ENCODE measurements at regions not wholly inside any gene's neighbourhood (a gene's known extent, or its start where the extent isn't known, plus 50 kb on each side); places are given as distances from the start of the nearest gene placed in this dataset.
"Not testable (repeated sequence)": the region's sequence is repeated elsewhere in the genome, so short reads cannot be mapped to it uniquely, and the experiment has no call there.

- not testable (repeated sequence) for H3K27ac Mint-ChIP-seq (ENCODE audit: low read depth); ATAC-seq (replicated peaks; ENCODE audit: extremely low read depth, poor library complexity, severe bottlenecking); H3K9me3 Mint-ChIP-seq; H3K27me3 Mint-ChIP-seq
- Mint-ChIP-seq H3K36me3 (ENCODE audit: insufficient read depth) (peaks cover 30% of the 10 kb centered on the region), H3K4me3 (peak overlapping the region; percentile 77), H3K4me1 (peaks cover 79% of the 10 kb centered on the region)
- peak in 1 of 2 donors; percentile 6 for DNase-seq (ENCODE audit: low spot score in 2 of 2)
Observed at GRCh38 chr16:21509437-21510086, 89.8 kb upstream of the METTL9 start.

- peak; percentile 5 to 13 for DNase-seq (ENCODE audit: low spot score in 2 of 2)
- H3K27ac Mint-ChIP-seq (ENCODE audit: low read depth), result peak overlapping the region; percentile 51
- H3K9me3 Mint-ChIP-seq; H3K27me3 Mint-ChIP-seq; ATAC-seq (replicated peaks; ENCODE audit: extremely low read depth, poor library complexity, severe bottlenecking); H3K4me3 Mint-ChIP-seq: not testable (repeated sequence)
- H3K4me1 Mint-ChIP-seq, result peaks cover 86% of the 10 kb centered on the region
- peaks cover 38% of the 10 kb centered on the region for H3K36me3 Mint-ChIP-seq (ENCODE audit: insufficient read depth)
Observed at GRCh38 chr16:21510869-21511255, 88.5 kb upstream of the METTL9 start.

- H3K36me3 Mint-ChIP-seq (ENCODE audit: insufficient read depth), result peaks cover 40% of the 10 kb centered on the region
- H3K9me3 Mint-ChIP-seq; ATAC-seq (replicated peaks; ENCODE audit: extremely low read depth, poor library complexity, severe bottlenecking); H3K4me3 Mint-ChIP-seq; H3K27me3 Mint-ChIP-seq: not testable (repeated sequence)
- DNase-seq (ENCODE audit: low spot score in 2 of 2), result peak; percentile 11 to 13
- H3K27ac Mint-ChIP-seq (ENCODE audit: low read depth), result peak overlapping the region; percentile 51
- peaks cover 84% of the 10 kb centered on the region for H3K4me1 Mint-ChIP-seq
Observed at GRCh38 chr16:21511315-21512210, 87.8 kb upstream of the METTL9 start.

DNA sequence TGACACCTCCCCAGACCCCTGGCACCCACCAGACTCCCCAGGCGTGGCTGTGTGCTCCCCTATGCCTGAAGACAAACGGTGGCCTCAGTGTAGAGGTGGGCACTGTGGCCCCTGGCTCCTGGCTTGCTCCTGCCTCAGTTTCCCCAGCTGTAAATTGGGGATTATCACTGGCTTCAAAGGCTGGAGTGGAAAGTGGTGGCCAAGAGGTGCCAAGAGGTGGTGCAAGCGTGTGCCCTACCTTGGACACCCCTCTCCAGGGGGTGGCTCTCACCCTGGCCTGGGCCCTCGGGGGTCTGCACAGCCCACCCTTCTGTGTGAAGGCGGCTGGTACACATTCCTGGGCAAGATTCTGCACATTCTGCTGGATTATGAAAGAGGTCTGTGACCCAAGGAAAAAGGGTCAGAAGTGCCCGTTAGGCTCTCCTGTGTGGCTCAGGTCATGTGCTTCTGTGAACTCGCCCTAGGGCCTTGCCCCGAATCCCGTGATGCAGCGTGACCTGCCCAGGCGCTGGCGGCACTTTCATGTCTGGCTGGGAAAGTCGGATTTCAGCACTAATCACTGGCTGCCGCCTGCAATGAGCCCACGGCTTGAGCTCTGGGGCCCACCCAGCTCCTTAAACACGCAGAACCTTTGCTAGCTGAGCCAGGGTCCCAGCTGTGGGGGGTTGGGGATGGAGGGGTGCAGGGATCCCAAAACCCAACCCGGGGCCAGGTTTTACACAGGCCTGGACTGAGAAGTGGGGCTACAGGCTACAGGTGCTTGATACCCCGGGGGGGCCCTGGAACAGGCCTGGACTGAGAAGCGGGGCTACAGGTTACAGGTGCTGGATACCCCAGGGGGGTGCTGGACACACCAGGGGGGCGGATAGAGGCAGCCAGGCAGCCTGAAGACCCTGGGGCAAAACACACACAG, 86.8 kb upstream of the METTL9 start:
- not testable (repeated sequence) for H3K27me3 Mint-ChIP-seq; ATAC-seq (replicated peaks; ENCODE audit: extremely low read depth, poor library complexity, severe bottlenecking); H3K9me3 Mint-ChIP-seq; DNase-seq (ENCODE audit: low spot score in 2 of 2); H3K4me3 Mint-ChIP-seq
- H3K27ac Mint-ChIP-seq (ENCODE audit: low read depth), result peak overlapping the region; percentile 69
- H3K36me3 Mint-ChIP-seq (ENCODE audit: insufficient read depth), result peaks cover 41% of the 10 kb centered on the region
- peaks cover 74% of the 10 kb centered on the region for H3K4me1 Mint-ChIP-seq

DNA sequence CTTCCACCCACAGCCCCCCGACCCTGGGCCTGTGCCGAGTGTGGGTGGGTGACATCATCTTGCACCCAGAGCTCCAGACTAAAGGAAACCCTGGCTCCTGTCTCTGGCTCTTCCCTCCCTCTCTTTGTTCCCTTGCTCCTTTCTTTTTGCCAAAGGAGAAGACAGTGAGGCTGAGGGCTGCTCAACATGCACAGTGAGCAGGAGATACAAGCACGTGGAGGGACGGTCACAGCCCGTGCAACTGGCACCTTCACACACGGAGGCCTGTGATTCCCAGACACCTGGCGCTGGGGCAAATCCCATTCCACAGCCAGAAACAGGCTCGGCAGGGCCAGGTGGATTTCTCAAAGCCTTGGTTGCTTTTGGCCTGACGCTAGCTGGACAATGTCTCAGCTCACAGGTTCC, 86.0 kb upstream of the METTL9 start:
- H3K27me3 Mint-ChIP-seq; ATAC-seq (replicated peaks; ENCODE audit: extremely low read depth, poor library complexity, severe bottlenecking); H3K4me3 Mint-ChIP-seq; DNase-seq (ENCODE audit: low spot score in 2 of 2); H3K27ac Mint-ChIP-seq (ENCODE audit: low read depth); H3K9me3 Mint-ChIP-seq: not testable (repeated sequence)
- Mint-ChIP-seq H3K4me1 (peaks cover 72% of the 10 kb centered on the region), H3K36me3 (ENCODE audit: insufficient read depth) (peaks cover 35% of the 10 kb centered on the region)

DNA sequence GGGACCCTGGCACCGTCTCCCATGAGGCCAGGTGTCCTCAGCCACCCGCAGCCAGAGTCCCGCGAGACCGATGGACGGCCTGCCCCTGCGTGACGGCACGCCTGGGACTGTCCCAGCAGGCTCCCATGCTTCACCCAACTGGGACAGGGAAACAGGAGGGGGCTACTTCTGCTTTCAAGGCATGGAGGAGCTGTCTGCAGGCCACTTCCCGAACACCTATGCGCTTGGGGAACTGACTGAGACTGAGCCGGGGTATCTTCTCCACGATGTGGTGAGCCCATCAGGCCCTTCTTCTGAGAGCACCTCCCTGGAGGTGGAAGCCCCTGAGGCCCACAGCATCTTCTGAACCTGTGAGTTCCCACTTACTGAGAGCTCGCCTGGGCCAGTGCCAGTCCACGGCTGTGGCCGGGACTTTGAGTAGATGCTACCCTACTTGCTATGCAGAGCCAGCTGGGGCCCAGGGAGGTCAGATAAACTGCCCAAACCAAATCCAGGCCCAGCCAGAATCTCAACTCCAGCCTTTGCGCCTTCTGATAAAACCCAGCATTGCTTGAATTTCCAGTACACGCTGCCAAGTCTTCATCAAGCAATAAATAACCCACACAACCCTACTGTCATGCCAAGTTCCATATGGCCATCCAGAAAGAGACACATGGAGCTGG, 85.4 kb upstream of the METTL9 start:
- DNase-seq (ENCODE audit: low spot score in 2 of 2); H3K27me3 Mint-ChIP-seq; H3K4me3 Mint-ChIP-seq; H3K27ac Mint-ChIP-seq (ENCODE audit: low read depth); H3K9me3 Mint-ChIP-seq; ATAC-seq (replicated peaks; ENCODE audit: extremely low read depth, poor library complexity, severe bottlenecking): not testable (repeated sequence)
- Mint-ChIP-seq H3K36me3 (ENCODE audit: insufficient read depth) (peaks cover 39% of the 10 kb centered on the region), H3K4me1 (peaks cover 72% of the 10 kb centered on the region)

GRCh38 chr16:21514474-21514840, 84.9 kb upstream of the METTL9 start:
- H3K9me3 Mint-ChIP-seq; H3K27me3 Mint-ChIP-seq; H3K4me3 Mint-ChIP-seq; H3K27ac Mint-ChIP-seq (ENCODE audit: low read depth); ATAC-seq (replicated peaks; ENCODE audit: extremely low read depth, poor library complexity, severe bottlenecking); DNase-seq (ENCODE audit: low spot score in 2 of 2): not testable (repeated sequence)
- H3K36me3 Mint-ChIP-seq (ENCODE audit: insufficient read depth), result peaks cover 41% of the 10 kb centered on the region
- H3K4me1 Mint-ChIP-seq, result peaks cover 72% of the 10 kb centered on the region

- DNase-seq (ENCODE audit: low spot score in 2 of 2); ATAC-seq (replicated peaks; ENCODE audit: extremely low read depth, poor library complexity, severe bottlenecking); H3K27me3 Mint-ChIP-seq; H3K27ac Mint-ChIP-seq (ENCODE audit: low read depth); H3K9me3 Mint-ChIP-seq: not testable (repeated sequence)
- peaks cover 55% of the 10 kb centered on the region for H3K4me1 Mint-ChIP-seq
- H3K4me3 Mint-ChIP-seq, result peak overlapping the region; percentile 42
- peaks cover 38% of the 10 kb centered on the region for H3K36me3 Mint-ChIP-seq (ENCODE audit: insufficient read depth)
Observed at GRCh38 chr16:21516705-21517040, 82.7 kb upstream of the METTL9 start.

- not testable (repeated sequence) for DNase-seq (ENCODE audit: low spot score in 2 of 2); H3K9me3 Mint-ChIP-seq; H3K27me3 Mint-ChIP-seq; ATAC-seq (replicated peaks; ENCODE audit: extremely low read depth, poor library complexity, severe bottlenecking)
- H3K4me3 Mint-ChIP-seq, result peak overlapping the region; percentile 95
- H3K36me3 Mint-ChIP-seq (ENCODE audit: insufficient read depth), result peaks cover 35% of the 10 kb centered on the region
- peaks cover 50% of the 10 kb centered on the region for H3K4me1 Mint-ChIP-seq
- peak overlapping the region; percentile 98 for H3K27ac Mint-ChIP-seq (ENCODE audit: low read depth)
Observed at GRCh38 chr16:21517263-21517662, 82.1 kb upstream of the METTL9 start.

DNA sequence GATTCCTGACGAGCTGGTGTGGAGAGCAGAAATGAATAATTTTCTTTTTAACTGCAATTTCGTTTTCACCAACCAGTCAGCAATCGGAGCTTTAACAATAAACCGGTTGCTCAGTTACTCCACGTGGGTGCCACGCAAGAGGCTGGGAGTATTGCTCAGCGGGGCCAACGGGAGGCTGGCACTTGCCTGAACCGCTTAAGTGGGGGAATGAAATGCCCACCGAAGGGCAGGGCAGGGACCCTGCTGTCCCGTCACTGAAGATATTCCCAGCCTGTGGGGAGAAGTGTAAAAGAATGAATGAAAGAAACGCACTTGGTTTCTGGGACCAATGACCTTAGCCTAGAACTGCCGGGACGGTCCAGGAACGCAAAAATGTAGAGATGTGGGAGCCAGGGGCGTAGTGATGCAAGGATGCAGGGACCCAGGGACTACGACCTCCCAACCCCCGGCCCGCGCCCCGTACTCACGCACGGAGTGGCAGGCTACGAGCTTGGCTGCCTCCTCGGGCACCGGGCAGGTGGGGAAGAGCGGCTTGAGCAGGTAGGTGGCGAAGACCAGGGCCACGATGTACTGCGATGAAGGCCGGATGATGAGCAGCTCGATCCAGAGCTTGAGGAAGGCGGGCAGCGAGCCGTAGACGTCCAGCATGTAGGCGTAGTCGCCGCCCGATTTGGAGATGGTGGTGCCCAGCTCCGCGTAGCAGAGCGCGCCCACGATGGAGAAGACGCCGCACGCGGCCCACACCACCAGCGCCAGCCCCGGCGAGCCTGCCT, 79.8 kb upstream of the METTL9 start:
- DNase-seq (ENCODE audit: low spot score in 2 of 2); H3K9me3 Mint-ChIP-seq; H3K27me3 Mint-ChIP-seq: not testable (repeated sequence)
- ATAC-seq (replicated peaks; ENCODE audit: extremely low read depth, poor library complexity, severe bottlenecking), result peak; percentile 51
- Mint-ChIP-seq H3K27ac (ENCODE audit: low read depth) (peak overlapping the region; percentile 98), H3K4me3 (peak overlapping the region; percentile 95), H3K4me1 (peaks cover 31% of the 10 kb centered on the region), H3K36me3 (ENCODE audit: insufficient read depth) (peaks cover 32% of the 10 kb centered on the region)

DNA sequence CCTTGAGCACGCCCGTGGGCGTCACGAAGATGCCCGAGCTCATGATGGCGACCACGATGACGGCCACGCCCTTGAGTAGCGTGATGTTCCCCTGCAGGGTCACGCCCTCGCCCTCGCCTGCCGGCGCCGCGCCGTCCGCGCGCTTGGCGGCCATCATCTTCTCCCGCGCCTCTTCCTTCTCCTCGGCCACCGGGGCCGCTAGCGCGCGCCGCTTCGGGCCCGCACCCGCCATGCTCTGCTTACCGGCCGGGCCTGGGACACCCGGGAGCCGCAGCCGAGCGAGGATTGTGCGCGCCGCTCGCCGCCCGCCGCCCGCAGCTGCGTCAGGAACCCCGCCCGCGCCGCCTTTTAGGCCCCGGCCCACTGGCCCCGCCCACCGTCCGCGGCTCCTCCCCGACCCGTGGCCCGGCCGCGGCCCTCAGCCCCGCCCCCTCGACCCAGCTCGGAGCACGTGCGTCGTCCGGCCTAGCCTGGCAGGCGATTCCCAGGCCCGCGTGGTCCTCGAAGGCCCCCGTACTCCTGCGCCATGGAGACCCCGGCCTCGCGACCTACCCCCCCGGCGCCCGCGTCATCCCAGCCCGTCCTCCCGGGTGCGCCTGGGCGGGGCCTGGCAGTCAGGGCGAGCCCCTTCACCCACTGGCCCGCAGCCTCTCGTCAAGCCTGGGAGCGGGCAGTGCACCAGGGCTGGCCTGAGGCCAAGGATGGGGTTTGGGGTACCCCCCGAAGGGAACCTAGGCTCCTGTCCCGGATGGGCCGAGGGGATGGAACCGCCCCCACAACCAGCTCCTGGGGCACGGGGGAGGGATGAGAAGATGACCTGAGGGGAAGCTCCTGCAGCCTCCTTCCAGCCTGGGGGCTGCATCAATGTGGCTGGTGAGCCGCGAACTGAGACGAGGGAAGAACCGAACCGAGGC, 79.0 kb upstream of the METTL9 start:
- not testable (repeated sequence) for H3K9me3 Mint-ChIP-seq, H3K27me3 Mint-ChIP-seq
- H3K36me3 Mint-ChIP-seq (ENCODE audit: insufficient read depth), result peaks cover 27% of the 10 kb centered on the region
- peak overlapping the region; percentile 98 for H3K27ac Mint-ChIP-seq (ENCODE audit: low read depth)
- peak overlapping the region; percentile 95 for H3K4me3 Mint-ChIP-seq
- H3K4me1 Mint-ChIP-seq, result peaks cover 29% of the 10 kb centered on the region
- ATAC-seq (replicated peaks; ENCODE audit: extremely low read depth, poor library complexity, severe bottlenecking), result peak; percentile 82
- DNase-seq (ENCODE audit: low spot score in 2 of 2), result peak; percentile 96 to 100

All from central memory CD8-positive, alpha-beta T cell (primary cell).